Ishikawa (cell line): ENCODE measurements at regions not wholly inside any gene's neighbourhood (a gene's known extent, or its start where the extent isn't known, plus 50 kb on each side); places are given as distances from the start of the nearest gene placed in this dataset.

Experiments
- CEBPB ChIP-seq: IDR thresholded peaks from 2 replicates; pipeline ENCODE4 v1.6.1; 2012
- CREB1 ChIP-seq: IDR thresholded peaks from 2 replicates; pipeline ENCODE4 v1.6.1; 2012; ENCODE audit warnings: low read depth
- EGR1 ChIP-seq: IDR thresholded peaks from 2 replicates; pipeline ENCODE4 v1.6.1; 2012
- EP300 ChIP-seq: IDR thresholded peaks from 2 replicates; pipeline ENCODE4 v1.6.1; 2012; ENCODE audit warnings: borderline replicate concordance
- FOXM1 ChIP-seq: IDR thresholded peaks from 2 replicates; pipeline ENCODE4 v1.6.1; 2012; ENCODE audit warnings: low read depth, borderline replicate concordance
- MAX ChIP-seq: IDR thresholded peaks from 2 replicates; pipeline ENCODE4 v1.6.1; 2012
- NFIC ChIP-seq: IDR thresholded peaks from 2 replicates; pipeline ENCODE4 v1.6.1; 2012
- RAD21 ChIP-seq: IDR thresholded peaks from 2 replicates; pipeline ENCODE4 v1.6.1; 2012; ENCODE audit warnings: low read depth
- TAF1 ChIP-seq: IDR thresholded peaks from 2 replicates; pipeline ENCODE4 v1.6.1; 2012; ENCODE audit warnings: low read depth, mild to moderate bottlenecking
- TCF12 ChIP-seq: IDR thresholded peaks from 2 replicates; pipeline ENCODE4 v1.6.1; 2012; ENCODE audit warnings: low read depth
- TEAD4 ChIP-seq: IDR thresholded peaks from 2 replicates; pipeline ENCODE4 v1.6.1; 2012
- USF1 ChIP-seq: IDR thresholded peaks from 2 replicates; pipeline ENCODE4 v1.6.1; 2012
- YY1 ChIP-seq: IDR thresholded peaks from 2 replicates; pipeline ENCODE4 v1.6.1; 2012; ENCODE audit warnings: low read depth
- ZBTB7A ChIP-seq: IDR thresholded peaks from 2 replicates; pipeline ENCODE4 v1.6.1; 2012; ENCODE audit warnings: low read depth
- TF ChIP-seq, protein P1 (sequence below): IDR thresholded peaks from 2 replicates; pipeline ENCODE4 v1.6.1; 2012; ENCODE audit warnings: low read depth, mild to moderate bottlenecking

- no peak for TF ChIP-seq CEBPB
- no peak for TF ChIP-seq NFIC
- TF ChIP-seq TEAD4 = no peak
- TF ChIP-seq USF1 = no peak
- TF ChIP-seq, protein P1, sequence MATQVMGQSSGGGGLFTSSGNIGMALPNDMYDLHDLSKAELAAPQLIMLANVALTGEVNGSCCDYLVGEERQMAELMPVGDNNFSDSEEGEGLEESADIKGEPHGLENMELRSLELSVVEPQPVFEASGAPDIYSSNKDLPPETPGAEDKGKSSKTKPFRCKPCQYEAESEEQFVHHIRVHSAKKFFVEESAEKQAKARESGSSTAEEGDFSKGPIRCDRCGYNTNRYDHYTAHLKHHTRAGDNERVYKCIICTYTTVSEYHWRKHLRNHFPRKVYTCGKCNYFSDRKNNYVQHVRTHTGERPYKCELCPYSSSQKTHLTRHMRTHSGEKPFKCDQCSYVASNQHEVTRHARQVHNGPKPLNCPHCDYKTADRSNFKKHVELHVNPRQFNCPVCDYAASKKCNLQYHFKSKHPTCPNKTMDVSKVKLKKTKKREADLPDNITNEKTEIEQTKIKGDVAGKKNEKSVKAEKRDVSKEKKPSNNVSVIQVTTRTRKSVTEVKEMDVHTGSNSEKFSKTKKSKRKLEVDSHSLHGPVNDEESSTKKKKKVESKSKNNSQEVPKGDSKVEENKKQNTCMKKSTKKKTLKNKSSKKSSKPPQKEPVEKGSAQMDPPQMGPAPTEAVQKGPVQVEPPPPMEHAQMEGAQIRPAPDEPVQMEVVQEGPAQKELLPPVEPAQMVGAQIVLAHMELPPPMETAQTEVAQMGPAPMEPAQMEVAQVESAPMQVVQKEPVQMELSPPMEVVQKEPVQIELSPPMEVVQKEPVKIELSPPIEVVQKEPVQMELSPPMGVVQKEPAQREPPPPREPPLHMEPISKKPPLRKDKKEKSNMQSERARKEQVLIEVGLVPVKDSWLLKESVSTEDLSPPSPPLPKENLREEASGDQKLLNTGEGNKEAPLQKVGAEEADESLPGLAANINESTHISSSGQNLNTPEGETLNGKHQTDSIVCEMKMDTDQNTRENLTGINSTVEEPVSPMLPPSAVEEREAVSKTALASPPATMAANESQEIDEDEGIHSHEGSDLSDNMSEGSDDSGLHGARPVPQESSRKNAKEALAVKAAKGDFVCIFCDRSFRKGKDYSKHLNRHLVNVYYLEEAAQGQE = no peak
- no peak for TF ChIP-seq RAD21
- TF ChIP-seq MAX = no peak
These were observed 151.2 kb upstream of the CDIN1 start for GRCh38 chr15:36428102-36428845.

GRCh38 chr15:36429707-36430106 lies 149.7 kb upstream of the CDIN1 start:
- TF ChIP-seq TEAD4 (no peak), ZBTB7A (no peak), EP300 (no peak), USF1 (no peak), EGR1 (no peak), MAX (no peak), CREB1 (no peak), YY1 (no peak), RAD21 (no peak), FOXM1 (no peak), CEBPB (no peak), TCF12 (no peak), NFIC (no peak)

DNA sequence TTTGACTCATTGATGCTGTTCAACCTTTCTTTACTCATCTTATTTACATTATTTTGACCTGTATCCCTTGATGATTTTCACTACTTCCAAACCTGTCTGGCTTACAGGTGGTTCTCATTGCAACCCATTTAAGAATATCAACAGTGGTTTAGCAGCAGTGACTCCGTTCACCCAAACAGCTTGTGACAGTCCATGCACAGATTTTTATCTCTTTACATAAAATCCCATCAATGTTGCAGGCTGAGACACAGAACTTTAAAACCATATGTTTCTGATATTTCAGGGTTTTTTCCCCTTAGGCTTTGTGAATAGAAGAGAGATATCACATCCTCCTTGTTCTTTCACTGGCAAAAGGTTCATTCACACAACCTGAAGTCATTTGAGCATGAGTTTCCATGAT lies 149.1 kb upstream of the CDIN1 start:
- TF ChIP-seq YY1 (no peak), ZBTB7A (no peak), NFIC (no peak), RAD21 (no peak), MAX (no peak), EGR1 (no peak), TAF1 (no peak), TEAD4 (no peak), TCF12 (no peak), USF1 (no peak), FOXM1 (no peak), CEBPB (no peak), EP300 (no peak), CREB1 (no peak)
- TF ChIP-seq, protein P1 = no peak

GRCh38 chr15:36430726-36431265 lies 148.6 kb upstream of the CDIN1 start:
- TF ChIP-seq EGR1 = no peak
- no peak for TF ChIP-seq TAF1
- TF ChIP-seq NFIC = no peak
- no peak for TF ChIP-seq TCF12

GRCh38 chr15:36432161-36432560 lies 147.3 kb upstream of the CDIN1 start:
- TF ChIP-seq CEBPB (no peak), YY1 (no peak), EGR1 (no peak), TCF12 (no peak), TAF1 (no peak), MAX (no peak), NFIC (no peak), TEAD4 (no peak), CREB1 (no peak), RAD21 (no peak), ZBTB7A (no peak), FOXM1 (no peak), USF1 (no peak), EP300 (no peak)
- TF ChIP-seq, protein P1 = no peak
